ENCODE measurements at regions not wholly inside any gene's neighbourhood (a gene's known extent, or its start where the extent isn't known, plus 50 kb on each side); places are given as distances from the start of the nearest gene placed in this dataset.
"Not testable (repeated sequence)": the region's sequence is repeated elsewhere in the genome, so short reads cannot be mapped to it uniquely, and the experiment has no call there.

- H2AFZ ChIP-seq (ENCODE audit: low read depth, low read length), result no peak overlapping the region
- ATAC-seq (ENCODE audit: insufficient read depth, low read depth) (peak; percentile 19; the same call in 1 of the 3 replicates), DNase-seq (no peak)
- no peak overlapping the region for H3K9ac ChIP-seq (ENCODE audit: low read depth, low read length)
- no peaks in the 10 kb centered on the region for H3K27me3 ChIP-seq (ENCODE audit: insufficient read depth, low read length, poor library complexity)
- no peaks in the 10 kb centered on the region for H3K9me3 ChIP-seq (ENCODE audit: insufficient read depth, low read length, severe bottlenecking)
- no peak overlapping the region for H3K4me3 ChIP-seq (ENCODE audit: low read depth in 1 of 2, low read length in 2 of 2)
- no peaks in the 10 kb centered on the region for H3K4me1 ChIP-seq (ENCODE audit: insufficient read depth, low read length)
- TF ChIP-seq EZH2 (IDR thresholded peaks at IDR 0.05; ENCODE audit: borderline replicate concordance, low read depth, low read length, severe bottlenecking) (no peak), CTCF (IDR thresholded peaks at IDR 0.05; ENCODE audit: borderline replicate concordance, extremely low read depth, low read length, poor library complexity, severe bottlenecking) (no peak)
- no peaks in the 10 kb centered on the region for H4K20me1 ChIP-seq (ENCODE audit: insufficient read depth, low read length)
- H3K36me3 ChIP-seq (ENCODE audit: insufficient read depth, low read length), result no peaks in the 10 kb centered on the region
- no peak overlapping the region for H3K27ac ChIP-seq (ENCODE audit: low read length)
- no peaks in the 10 kb centered on the region for H3K79me2 ChIP-seq (ENCODE audit: insufficient read depth, low read length)
- H3K4me2 ChIP-seq (ENCODE audit: insufficient read depth, low read length), result no peak overlapping the region
These were observed 160.8 kb downstream of the NAA11 start for GRCh38 chr4:79164907-79165610.

DNA sequence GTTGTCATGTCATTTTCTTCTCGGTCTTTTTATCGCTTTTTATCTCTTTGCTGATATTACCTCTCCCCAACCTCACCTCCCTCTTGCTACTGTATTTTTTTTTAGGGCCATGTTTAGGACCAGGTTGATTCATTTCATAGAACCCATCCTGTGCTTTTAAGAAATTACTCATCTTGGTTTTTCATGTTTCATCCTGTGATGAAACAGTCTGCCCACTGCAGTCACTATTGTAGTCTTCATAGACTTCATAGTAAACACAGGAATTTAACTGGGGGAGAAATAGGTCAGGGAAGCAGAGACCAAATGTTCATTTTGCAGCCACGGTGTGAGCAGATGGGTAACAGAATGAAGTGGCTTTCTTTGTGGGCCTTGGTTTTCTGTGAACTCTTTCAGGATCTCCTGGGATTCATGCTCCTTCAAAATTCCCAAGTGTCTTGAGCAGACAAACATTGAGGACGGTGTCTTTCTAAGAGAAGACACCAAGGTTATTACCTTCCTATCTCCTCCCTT lies 161.8 kb downstream of the NAA11 start:
- DNase-seq, result no peak
- Histone ChIP-seq H4K20me1 (ENCODE audit: insufficient read depth, low read length) (no peaks in the 10 kb centered on the region), H3K9ac (ENCODE audit: low read depth, low read length) (no peak overlapping the region), H3K27ac (ENCODE audit: low read length) (no peak overlapping the region), H3K4me3 (ENCODE audit: low read depth in 1 of 2, low read length in 2 of 2) (no peak overlapping the region), H3K27me3 (ENCODE audit: insufficient read depth, low read length, poor library complexity) (no peaks in the 10 kb centered on the region), H3K79me2 (ENCODE audit: insufficient read depth, low read length) (no peaks in the 10 kb centered on the region), H3K4me1 (ENCODE audit: insufficient read depth, low read length) (no peaks in the 10 kb centered on the region), H3K4me2 (ENCODE audit: insufficient read depth, low read length) (no peak overlapping the region), H2AFZ (ENCODE audit: low read depth, low read length) (no peak overlapping the region), H3K9me3 (ENCODE audit: insufficient read depth, low read length, severe bottlenecking) (no peaks in the 10 kb centered on the region), H3K36me3 (ENCODE audit: insufficient read depth, low read length) (no peaks in the 10 kb centered on the region)
- TF ChIP-seq EZH2 (IDR thresholded peaks at IDR 0.05; ENCODE audit: borderline replicate concordance, low read depth, low read length, severe bottlenecking), result no peak
- no peak for TF ChIP-seq CTCF (IDR thresholded peaks at IDR 0.05; ENCODE audit: borderline replicate concordance, extremely low read depth, low read length, poor library complexity, severe bottlenecking)
- no peak for ATAC-seq (ENCODE audit: insufficient read depth, low read depth)

DNA sequence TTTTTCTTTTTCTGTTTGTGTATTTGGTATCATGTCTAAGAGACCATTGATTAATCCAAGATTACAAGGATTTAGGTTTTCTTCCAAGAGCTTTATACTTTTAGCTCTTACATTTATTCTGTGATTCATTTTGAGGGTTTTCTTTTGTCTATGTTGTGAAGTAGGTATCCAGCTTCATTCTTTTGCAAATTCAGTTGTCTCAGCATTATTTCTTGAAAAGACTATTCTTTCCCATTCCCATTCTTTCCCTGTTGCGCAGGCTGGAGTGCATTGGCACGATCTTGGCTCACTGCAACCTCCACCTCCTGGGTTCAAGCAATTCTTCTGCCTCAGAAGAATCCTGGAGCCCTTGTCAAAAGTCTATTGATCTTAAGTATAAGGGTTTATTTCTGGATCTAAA lies 164.9 kb downstream of the NAA11 start:
- Histone ChIP-seq H4K20me1 (ENCODE audit: insufficient read depth, low read length) (no peaks in the 10 kb centered on the region), H3K4me1 (ENCODE audit: insufficient read depth, low read length) (no peaks in the 10 kb centered on the region), H3K27me3 (ENCODE audit: insufficient read depth, low read length, poor library complexity) (no peaks in the 10 kb centered on the region), H3K36me3 (ENCODE audit: insufficient read depth, low read length) (no peaks in the 10 kb centered on the region), H3K4me2 (ENCODE audit: insufficient read depth, low read length) (no peak overlapping the region), H3K4me3 (ENCODE audit: low read depth in 1 of 2, low read length in 2 of 2) (no peak overlapping the region), H3K9ac (ENCODE audit: low read depth, low read length) (no peak overlapping the region), H2AFZ (ENCODE audit: low read depth, low read length) (no peak overlapping the region), H3K79me2 (ENCODE audit: insufficient read depth, low read length) (no peaks in the 10 kb centered on the region), H3K27ac (ENCODE audit: low read length) (no peak overlapping the region), H3K9me3 (ENCODE audit: insufficient read depth, low read length, severe bottlenecking) (no peaks in the 10 kb centered on the region)
- DNase-seq (no peak), ATAC-seq (ENCODE audit: insufficient read depth, low read depth) (no peak)
- TF ChIP-seq CTCF (IDR thresholded peaks at IDR 0.05; ENCODE audit: borderline replicate concordance, extremely low read depth, low read length, poor library complexity, severe bottlenecking) (no peak), EZH2 (IDR thresholded peaks at IDR 0.05; ENCODE audit: borderline replicate concordance, low read depth, low read length, severe bottlenecking) (no peak)

DNA sequence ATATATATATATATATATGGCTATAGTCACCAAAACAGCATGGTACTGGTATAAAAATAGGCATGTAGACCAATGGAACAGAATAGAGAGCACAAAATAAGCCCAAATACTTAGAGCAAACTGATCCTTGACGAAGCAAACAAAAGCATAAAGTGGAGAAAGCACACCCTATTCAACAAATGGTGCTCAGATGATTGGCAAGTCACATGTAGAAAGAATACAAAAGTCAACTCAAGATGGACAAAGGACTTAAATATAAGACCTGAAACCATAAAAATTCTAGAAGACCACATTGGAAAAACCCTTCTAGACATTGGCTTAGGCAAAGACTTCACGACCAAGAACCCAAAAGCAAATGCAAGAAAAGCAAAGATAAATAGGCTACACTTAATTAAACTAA lies 167.2 kb downstream of the NAA11 start:
- not testable (repeated sequence) for H3K79me2 ChIP-seq (ENCODE audit: insufficient read depth, low read length); DNase-seq; H3K9ac ChIP-seq (ENCODE audit: low read depth, low read length); H3K27ac ChIP-seq (ENCODE audit: low read length); H4K20me1 ChIP-seq (ENCODE audit: insufficient read depth, low read length); H3K4me1 ChIP-seq (ENCODE audit: insufficient read depth, low read length); H3K27me3 ChIP-seq (ENCODE audit: insufficient read depth, low read length, poor library complexity); H3K4me3 ChIP-seq (ENCODE audit: low read depth in 1 of 2, low read length in 2 of 2); H3K4me2 ChIP-seq (ENCODE audit: insufficient read depth, low read length); H2AFZ ChIP-seq (ENCODE audit: low read depth, low read length); H3K36me3 ChIP-seq (ENCODE audit: insufficient read depth, low read length); H3K9me3 ChIP-seq (ENCODE audit: insufficient read depth, low read length, severe bottlenecking); ATAC-seq (ENCODE audit: insufficient read depth, low read depth)

Data from DND-41 (cell line).